CD4-positive, alpha-beta memory T cell (primary cell): ENCODE measurements at regions not wholly inside any gene's neighbourhood (a gene's known extent, or its start where the extent isn't known, plus 50 kb on each side); places are given as distances from the start of the nearest gene placed in this dataset.
"Not testable (repeated sequence)": the region's sequence is repeated elsewhere in the genome, so short reads cannot be mapped to it uniquely, and the experiment has no call there.

Experiments used
- CTCF ChIA-PET: fragments of 350-600 bp; sonication (Branson Sonifier 250); formaldehyde crosslinking; loops from one replicate; lab custom pipeline; 2021; ENCODE audit warnings: inconsistent platforms; ENCODE audit not compliant: partially characterized antibody; lab: Charles Lee
- POLR2A ChIA-PET: fragments of 350-600 bp; sonication (Branson Sonifier 250); formaldehyde crosslinking; loops from one replicate; lab custom pipeline; 2021; ENCODE audit not compliant: partially characterized antibody; lab: Charles Lee
- DNase-seq, 5 donors: peaks; one replicate each; pipeline versions ENCODE4 v3.0.0 to v3.0.0-alpha.2; 2020 to 2022; ENCODE audit warnings: mixed read lengths in 1 of 5
- H3K27ac ChIP-seq: one replicate; pipeline ENCODE4 v1.7.0; 2013; ENCODE audit warnings: low read depth, low read length
- H3K27me3 ChIP-seq: 2 replicates; pipeline ENCODE4 v1.7.0; 2013; ENCODE audit warnings: mild to moderate bottlenecking, low read length, moderate library complexity; ENCODE audit not compliant: insufficient read depth
- H3K36me3 ChIP-seq: 2 replicates; pipeline ENCODE4 v1.7.0; 2013; ENCODE audit warnings: mild to moderate bottlenecking, low read length, moderate library complexity; ENCODE audit not compliant: insufficient read depth
- H3K4me1 ChIP-seq: 2 replicates; pipeline ENCODE4 v1.7.0; 2013; ENCODE audit warnings: mild to moderate bottlenecking, low read length, moderate library complexity; ENCODE audit not compliant: insufficient read depth
- H3K4me3 ChIP-seq, 2 donors: one replicate each; pipeline ENCODE4 v1.7.0; 2013; ENCODE audit warnings: low read length in 2 of 2, mild to moderate bottlenecking in 1 of 2
- H3K9me3 ChIP-seq, 2 donors: one replicate each; pipeline ENCODE4 v1.7.0; 2013; ENCODE audit warnings: low read length in 2 of 2, control low read depth in 1 of 2; ENCODE audit not compliant: control insufficient read depth in 1 of 2
- H3K27ac Mint-ChIP-seq, 7 donors: one replicate each; pipeline ENCODE4 v1.8.0; 2020 to 2021; ENCODE audit warnings: mixed read lengths in 7 of 7, mild to moderate bottlenecking in 6 of 7, inconsistent platforms in 3 of 7, moderate library complexity in 3 of 7
- H3K27me3 Mint-ChIP-seq, 2 donors: one replicate each; pipeline ENCODE4 v1.8.0; 2020 to 2021; ENCODE audit warnings: mixed read lengths in 2 of 2
- H3K36me3 Mint-ChIP-seq, 2 donors: one replicate each; pipeline ENCODE4 v1.8.0; 2020 to 2021; ENCODE audit warnings: mixed read lengths in 2 of 2, inconsistent platforms in 1 of 2, mild to moderate bottlenecking in 1 of 2
- H3K4me1 Mint-ChIP-seq, 4 donors: one replicate each; pipeline ENCODE4 v1.8.0; 2020 to 2021; ENCODE audit warnings: mixed read lengths in 4 of 4, mild to moderate bottlenecking in 1 of 4
- H3K4me3 Mint-ChIP-seq, 8 donors: one replicate each; pipeline ENCODE4 v1.8.0; 2020 to 2021; ENCODE audit warnings: mixed read lengths in 8 of 8, mild to moderate bottlenecking in 7 of 8, moderate library complexity in 6 of 8, inconsistent platforms in 3 of 8
- H3K9me3 Mint-ChIP-seq, 8 donors: one replicate each; pipeline ENCODE4 v1.8.0; 2020 to 2021; ENCODE audit warnings: mixed read lengths in 8 of 8, mild to moderate bottlenecking in 5 of 8, inconsistent platforms in 3 of 8, moderate library complexity in 1 of 8
- intact Hi-C: fragments of 100-400 bp; cut with micrococcal nuclease; formaldehyde crosslinking; loops from one replicate; pipeline ENCODE4 v1.15.1; 2023

DNA sequence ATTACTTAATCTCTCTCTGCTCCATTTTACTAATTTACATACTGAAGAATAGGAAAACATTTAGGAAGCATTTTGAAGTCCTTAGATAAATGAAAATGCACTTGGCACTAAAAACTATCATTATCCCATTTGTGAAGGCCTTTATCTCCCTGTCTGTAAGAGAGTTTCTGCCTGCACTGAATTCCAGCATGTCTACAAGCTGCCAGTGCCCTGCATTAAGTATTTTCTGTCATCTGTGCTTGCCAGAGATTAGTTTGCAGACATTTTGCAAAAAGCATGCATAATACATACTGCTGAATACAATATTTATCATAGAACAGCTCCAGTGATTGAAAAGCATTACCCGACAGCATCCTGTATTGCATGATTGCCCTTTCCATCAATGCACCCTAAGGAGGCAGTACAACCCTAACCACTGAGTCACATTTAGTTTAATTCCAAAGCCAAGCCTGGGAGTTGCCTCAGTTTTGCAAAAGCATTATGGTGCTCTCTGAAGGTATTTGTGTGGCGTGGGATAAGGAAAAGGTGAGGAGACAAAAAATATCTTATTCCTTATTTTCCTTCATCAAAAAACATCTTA, 280.2 kb upstream of the TOM1L1 start:
- Mint-ChIP-seq H3K4me1 (no peaks in the 10 kb centered on the region), H3K27me3 (no peaks in the 10 kb centered on the region), H3K9me3 (peaks cover 0 to 11% (median 0%) of the 10 kb centered on the region in 8 donors), H3K27ac (no peak overlapping the region), H3K36me3 (no peaks in the 10 kb centered on the region), H3K4me3 (no peak overlapping the region)
- Histone ChIP-seq H3K27me3 (no peaks in the 10 kb centered on the region), H3K9me3 (no peaks in the 10 kb centered on the region), H3K4me3 (no peak overlapping the region), H3K4me1 (no peaks in the 10 kb centered on the region), H3K36me3 (no peaks in the 10 kb centered on the region), H3K27ac (no peak overlapping the region)
- CTCF ChIA-PET = no interaction called here
- no peak for DNase-seq
- POLR2A ChIA-PET = no interaction called here
- intact Hi-C loops = no loop called here

DNA sequence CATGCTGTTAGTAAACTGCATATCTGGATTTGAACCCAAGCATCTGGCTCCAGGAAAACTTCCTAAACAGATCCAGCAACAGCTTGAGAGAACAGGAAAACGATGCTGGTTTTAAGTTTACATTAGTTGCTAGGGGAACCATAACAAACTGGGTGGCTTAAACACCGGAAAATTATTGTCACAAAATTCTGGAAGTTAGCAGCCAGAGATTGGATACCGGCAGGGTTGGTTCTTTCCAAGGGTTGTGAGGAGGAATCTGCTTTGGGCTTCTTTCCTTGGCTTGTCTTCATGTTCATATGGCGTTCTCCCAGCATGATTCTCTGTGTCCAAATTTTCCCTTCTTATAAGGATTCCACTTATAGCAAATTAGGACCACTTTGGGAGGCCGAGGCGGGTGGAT, 276.9 kb upstream of the TOM1L1 start:
- Histone ChIP-seq H3K9me3 (no peaks in the 10 kb centered on the region), H3K27me3 (no peaks in the 10 kb centered on the region), H3K4me3 (no peak overlapping the region), H3K36me3 (no peaks in the 10 kb centered on the region), H3K27ac (no peak overlapping the region), H3K4me1 (no peaks in the 10 kb centered on the region)
- peaks cover 0 to 3% (median 0%) of the 10 kb centered on the region in 8 donors for H3K9me3 Mint-ChIP-seq
- H3K4me3 Mint-ChIP-seq = no peak overlapping the region
- no peaks in the 10 kb centered on the region for H3K27me3 Mint-ChIP-seq
- no peaks in the 10 kb centered on the region for H3K36me3 Mint-ChIP-seq
- DNase-seq = no peak
- ChIA-PET POLR2A (no interaction called here), CTCF (no interaction called here)
- no peak overlapping the region for H3K27ac Mint-ChIP-seq
- H3K4me1 Mint-ChIP-seq = no peaks in the 10 kb centered on the region
- intact Hi-C loops = no loop called here

DNA sequence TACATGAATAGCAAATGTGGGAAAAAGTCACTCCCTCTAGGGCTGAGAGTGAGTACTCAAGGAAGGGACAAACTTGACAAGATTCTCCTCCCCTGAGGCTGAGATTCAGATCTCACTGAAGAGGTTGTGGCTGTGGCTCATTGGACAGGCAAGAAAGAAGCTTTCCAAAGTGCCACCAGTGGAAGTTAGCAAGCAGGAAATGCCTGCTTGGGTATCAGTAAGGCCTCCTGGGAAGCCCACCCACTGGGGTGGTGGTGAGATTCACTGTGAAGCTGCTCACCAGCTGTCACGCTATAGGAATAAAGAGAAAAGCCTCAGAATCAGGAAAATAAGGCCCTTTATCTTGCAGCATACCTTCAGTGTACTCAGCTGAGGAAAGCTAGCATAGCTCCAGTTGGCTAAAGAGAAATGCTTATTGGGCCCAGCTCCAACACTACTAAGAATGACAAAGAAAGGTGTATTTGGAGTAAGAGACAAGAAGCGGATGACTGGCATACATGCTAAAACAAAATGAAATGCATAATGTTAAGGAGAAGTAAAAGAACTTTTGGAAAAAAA, 274.4 kb upstream of the TOM1L1 start:
- H3K27ac Mint-ChIP-seq = no peak overlapping the region
- no peak for DNase-seq
- POLR2A ChIA-PET = no interaction called here
- no peak overlapping the region for H3K4me3 Mint-ChIP-seq
- Histone ChIP-seq H3K27me3 (no peaks in the 10 kb centered on the region), H3K4me1 (no peaks in the 10 kb centered on the region), H3K36me3 (no peaks in the 10 kb centered on the region), H3K27ac (no peak overlapping the region), H3K4me3 (no peak overlapping the region), H3K9me3 (no peaks in the 10 kb centered on the region)
- H3K4me1 Mint-ChIP-seq = no peaks in the 10 kb centered on the region
- H3K9me3 Mint-ChIP-seq = peaks cover 0 to 3% (median 0%) of the 10 kb centered on the region in 8 donors
- intact Hi-C loops = no loop called here
- CTCF ChIA-PET = no interaction called here
- H3K36me3 Mint-ChIP-seq = no peaks in the 10 kb centered on the region
- H3K27me3 Mint-ChIP-seq = no peaks in the 10 kb centered on the region

DNA sequence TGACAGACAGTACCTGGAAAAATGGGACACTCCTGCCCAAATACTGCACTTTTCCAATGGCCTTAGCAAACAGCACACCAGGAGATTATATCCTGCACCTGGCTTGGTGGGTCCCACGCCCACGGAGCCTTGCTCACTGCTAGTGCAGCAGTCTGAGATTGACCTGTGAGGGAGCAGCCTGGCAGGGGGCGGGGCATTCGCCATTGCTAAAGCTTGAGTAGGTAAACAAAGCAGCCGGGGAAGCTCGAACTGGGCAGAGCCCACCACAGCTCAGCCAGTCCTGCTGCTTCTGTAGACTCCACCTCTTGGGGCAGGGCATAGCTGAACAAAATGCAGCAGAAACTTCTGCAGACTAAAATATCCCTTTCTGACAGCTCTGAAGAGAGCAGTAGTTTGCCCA, 261.2 kb upstream of the TOM1L1 start:
- H3K4me1 Mint-ChIP-seq, H3K27me3 Mint-ChIP-seq, intact Hi-C loops, H3K27me3 ChIP-seq, H3K4me3 ChIP-seq, H3K4me3 Mint-ChIP-seq, CTCF ChIA-PET, POLR2A ChIA-PET, H3K9me3 ChIP-seq, H3K27ac Mint-ChIP-seq, H3K4me1 ChIP-seq, H3K27ac ChIP-seq, H3K36me3 Mint-ChIP-seq, H3K36me3 ChIP-seq: not testable (repeated sequence)
- DNase-seq = peak in 1 of 5 donors; percentile 17
- peaks cover 6 to 28% (median 12%) of the 10 kb centered on the region in 8 donors for H3K9me3 Mint-ChIP-seq

DNA sequence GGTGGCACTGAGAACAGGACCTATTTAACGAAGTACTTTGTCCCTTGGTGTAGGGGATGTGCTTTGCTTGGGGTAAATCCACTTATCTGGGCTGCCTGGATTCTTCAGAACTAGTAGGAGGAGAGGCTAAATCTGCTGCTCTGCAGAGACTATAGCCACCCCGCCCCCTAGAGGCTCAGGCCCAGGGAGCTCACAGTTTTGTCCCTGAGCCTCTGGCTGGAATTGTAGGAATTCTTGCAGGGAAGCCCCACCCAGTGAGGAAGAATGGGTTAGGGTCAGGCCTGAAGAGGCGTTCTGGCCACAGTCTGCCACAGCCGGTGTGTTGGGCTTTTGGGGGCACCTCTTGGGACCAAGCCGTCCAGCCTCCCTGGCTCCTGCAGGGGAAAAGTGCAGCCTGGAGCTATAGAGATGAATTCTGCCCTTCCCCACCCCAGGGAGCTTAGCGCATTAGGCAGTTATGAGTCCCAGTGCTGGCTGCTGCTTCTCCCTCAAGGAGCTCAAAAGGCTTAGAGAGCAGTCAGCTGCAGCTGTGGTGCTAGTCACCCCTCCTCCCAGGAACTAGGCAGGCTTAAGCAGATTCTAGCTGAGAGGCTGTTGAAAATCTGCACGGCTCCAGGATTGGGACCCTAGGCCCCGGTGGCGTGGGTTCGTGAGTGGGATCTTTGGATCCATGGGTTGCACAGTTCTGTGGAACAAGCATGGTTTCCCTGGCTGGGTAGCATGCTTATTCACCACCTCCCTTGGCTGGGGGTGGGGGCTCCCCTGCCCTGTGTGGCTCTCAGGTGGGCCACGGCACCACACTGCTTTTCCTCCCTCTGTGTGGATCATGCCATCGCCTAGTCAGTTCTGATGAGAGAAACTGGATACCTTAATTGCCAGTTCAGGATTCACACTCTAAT, 237.4 kb upstream of the TOM1L1 start:
- Mint-ChIP-seq H3K27me3 (no peaks in the 10 kb centered on the region), H3K9me3 (peaks cover 2 to 11% (median 7%) of the 10 kb centered on the region in 8 donors), H3K4me1 (no peaks in the 10 kb centered on the region), H3K36me3 (no peaks in the 10 kb centered on the region), H3K4me3 (no peak overlapping the region), H3K27ac (no peak overlapping the region)
- H3K27me3 ChIP-seq = no peaks in the 10 kb centered on the region
- H3K27ac ChIP-seq = no peak overlapping the region
- no peaks in the 10 kb centered on the region for H3K36me3 ChIP-seq
- DNase-seq = no peak
- POLR2A ChIA-PET = no interaction called here
- CTCF ChIA-PET = no interaction called here
- no peak overlapping the region for H3K4me3 ChIP-seq
- intact Hi-C loops = no loop called here
- H3K4me1 ChIP-seq = no peaks in the 10 kb centered on the region
- H3K9me3 ChIP-seq = no peaks in the 10 kb centered on the region

DNA sequence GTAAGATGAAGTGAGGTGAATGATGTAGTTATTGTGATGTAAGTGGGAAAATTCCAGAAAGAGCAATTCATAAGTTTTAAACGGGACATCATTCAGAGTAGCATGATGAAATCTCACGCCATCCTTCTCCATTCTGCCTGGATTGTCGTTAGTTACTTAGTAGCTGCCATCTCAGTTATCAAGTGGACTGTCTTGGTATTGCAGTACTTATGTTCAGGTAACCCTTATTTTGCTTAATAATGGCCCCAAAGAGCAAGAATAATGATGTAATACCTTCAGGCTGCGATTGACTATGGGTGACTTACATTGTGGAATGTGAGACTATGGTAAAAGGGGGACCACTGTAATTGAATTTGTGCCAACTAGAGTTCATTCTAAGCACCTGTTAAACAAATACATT, 234.1 kb upstream of the TOM1L1 start:
- H3K9me3 ChIP-seq = no peaks in the 10 kb centered on the region
- intact Hi-C loops = no loop called here
- Mint-ChIP-seq H3K9me3 (peaks cover 0 to 10% (median 5%) of the 10 kb centered on the region in 8 donors), H3K27ac (no peak overlapping the region), H3K4me3 (no peak overlapping the region), H3K36me3 (no peaks in the 10 kb centered on the region), H3K27me3 (no peaks in the 10 kb centered on the region), H3K4me1 (no peaks in the 10 kb centered on the region)
- no peaks in the 10 kb centered on the region for H3K36me3 ChIP-seq
- ChIA-PET CTCF (no interaction called here), POLR2A (no interaction called here)
- no peak for DNase-seq
- no peak overlapping the region for H3K27ac ChIP-seq
- no peak overlapping the region for H3K4me3 ChIP-seq
- H3K4me1 ChIP-seq = no peaks in the 10 kb centered on the region
- H3K27me3 ChIP-seq = no peaks in the 10 kb centered on the region

DNA sequence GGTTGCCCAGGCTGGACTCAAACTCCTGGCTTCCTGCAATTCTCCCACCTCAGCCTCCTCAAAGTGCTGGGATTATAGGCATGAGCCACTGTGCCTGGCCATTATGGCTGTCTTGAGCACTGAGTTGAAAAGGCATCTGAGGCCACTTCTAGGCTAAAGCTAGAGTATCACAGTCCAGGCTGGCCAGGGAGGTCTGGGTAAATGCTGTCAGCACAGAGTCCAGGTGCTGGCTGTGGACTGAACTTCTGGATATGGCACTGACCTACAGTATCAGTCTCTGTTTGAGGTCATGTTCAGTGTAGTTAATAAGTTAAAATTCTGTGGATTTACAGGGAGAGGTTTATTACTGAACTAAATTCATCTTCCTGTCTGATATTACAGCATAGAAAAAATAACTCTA, 222.5 kb upstream of the TOM1L1 start:
- no peak for DNase-seq
- H3K4me3 ChIP-seq = no peak overlapping the region
- no peaks in the 10 kb centered on the region for H3K4me1 ChIP-seq
- H3K27ac ChIP-seq = no peak overlapping the region
- H3K36me3 Mint-ChIP-seq = no peaks in the 10 kb centered on the region
- no peaks in the 10 kb centered on the region for H3K9me3 ChIP-seq
- H3K27ac Mint-ChIP-seq = no peak overlapping the region
- H3K27me3 Mint-ChIP-seq = peaks cover 0 to 4% of the 10 kb centered on the region in 2 donors
- ChIA-PET CTCF (no interaction called here), POLR2A (no interaction called here)
- peaks cover 0 to 4% (median 2%) of the 10 kb centered on the region in 8 donors for H3K9me3 Mint-ChIP-seq
- no peaks in the 10 kb centered on the region for H3K27me3 ChIP-seq
- intact Hi-C loops = no loop called here
- H3K4me3 Mint-ChIP-seq = no peak overlapping the region
- H3K4me1 Mint-ChIP-seq = no peaks in the 10 kb centered on the region
- H3K36me3 ChIP-seq = no peaks in the 10 kb centered on the region
